ENCODE measurements at regions not wholly inside any gene's neighbourhood (a gene's known extent, or its start where the extent isn't known, plus 50 kb on each side); places are given as distances from the start of the nearest gene placed in this dataset.

DNA sequence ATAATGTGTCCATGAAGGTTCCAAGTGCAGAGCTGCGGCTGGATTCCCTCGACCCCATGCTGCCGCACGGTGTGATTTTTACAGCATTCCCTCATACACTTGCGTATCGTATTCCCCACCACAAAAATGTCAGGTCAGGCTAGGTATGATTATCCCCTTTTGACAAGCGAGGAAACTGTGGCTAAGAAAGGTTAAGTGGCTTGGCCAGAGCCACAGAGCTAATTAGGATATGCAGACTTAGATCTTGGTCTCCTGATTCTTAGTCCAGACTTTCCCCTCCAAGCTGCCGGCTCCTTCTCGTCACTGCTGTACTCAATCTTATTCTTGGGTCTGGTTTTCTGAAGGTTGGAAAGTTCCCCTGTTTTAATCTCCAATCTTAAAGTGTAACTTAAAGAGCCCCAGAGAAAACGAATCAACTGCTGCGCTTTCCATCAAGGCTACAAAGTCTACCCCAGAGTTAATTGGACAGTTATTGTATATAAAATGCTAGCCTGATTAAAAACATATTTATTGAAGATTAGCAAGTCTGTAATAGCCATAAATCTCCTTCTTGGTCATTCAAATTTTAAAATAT lies 176.6 kb downstream of the ADAMTS15 start:
- Mint-ChIP-seq H3K36me3 (ENCODE audit: low read depth) (no peaks in the 10 kb centered on the region), H3K9me3 (no peaks in the 10 kb centered on the region), H3K4me3 (no peak overlapping the region), H3K4me1 (no peaks in the 10 kb centered on the region), H3K27ac (ENCODE audit: unreplicated experiment) (no peak overlapping the region), H3K27me3 (ENCODE audit: low read depth) (no peaks in the 10 kb centered on the region)
- TF ChIP-seq, protein P1, sequence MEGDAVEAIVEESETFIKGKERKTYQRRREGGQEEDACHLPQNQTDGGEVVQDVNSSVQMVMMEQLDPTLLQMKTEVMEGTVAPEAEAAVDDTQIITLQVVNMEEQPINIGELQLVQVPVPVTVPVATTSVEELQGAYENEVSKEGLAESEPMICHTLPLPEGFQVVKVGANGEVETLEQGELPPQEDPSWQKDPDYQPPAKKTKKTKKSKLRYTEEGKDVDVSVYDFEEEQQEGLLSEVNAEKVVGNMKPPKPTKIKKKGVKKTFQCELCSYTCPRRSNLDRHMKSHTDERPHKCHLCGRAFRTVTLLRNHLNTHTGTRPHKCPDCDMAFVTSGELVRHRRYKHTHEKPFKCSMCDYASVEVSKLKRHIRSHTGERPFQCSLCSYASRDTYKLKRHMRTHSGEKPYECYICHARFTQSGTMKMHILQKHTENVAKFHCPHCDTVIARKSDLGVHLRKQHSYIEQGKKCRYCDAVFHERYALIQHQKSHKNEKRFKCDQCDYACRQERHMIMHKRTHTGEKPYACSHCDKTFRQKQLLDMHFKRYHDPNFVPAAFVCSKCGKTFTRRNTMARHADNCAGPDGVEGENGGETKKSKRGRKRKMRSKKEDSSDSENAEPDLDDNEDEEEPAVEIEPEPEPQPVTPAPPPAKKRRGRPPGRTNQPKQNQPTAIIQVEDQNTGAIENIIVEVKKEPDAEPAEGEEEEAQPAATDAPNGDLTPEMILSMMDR (conservative IDR thresholded peaks at IDR 0.05): no peak
- no peak for DNase-seq (ENCODE audit: low read depth, low spot score)

DNA sequence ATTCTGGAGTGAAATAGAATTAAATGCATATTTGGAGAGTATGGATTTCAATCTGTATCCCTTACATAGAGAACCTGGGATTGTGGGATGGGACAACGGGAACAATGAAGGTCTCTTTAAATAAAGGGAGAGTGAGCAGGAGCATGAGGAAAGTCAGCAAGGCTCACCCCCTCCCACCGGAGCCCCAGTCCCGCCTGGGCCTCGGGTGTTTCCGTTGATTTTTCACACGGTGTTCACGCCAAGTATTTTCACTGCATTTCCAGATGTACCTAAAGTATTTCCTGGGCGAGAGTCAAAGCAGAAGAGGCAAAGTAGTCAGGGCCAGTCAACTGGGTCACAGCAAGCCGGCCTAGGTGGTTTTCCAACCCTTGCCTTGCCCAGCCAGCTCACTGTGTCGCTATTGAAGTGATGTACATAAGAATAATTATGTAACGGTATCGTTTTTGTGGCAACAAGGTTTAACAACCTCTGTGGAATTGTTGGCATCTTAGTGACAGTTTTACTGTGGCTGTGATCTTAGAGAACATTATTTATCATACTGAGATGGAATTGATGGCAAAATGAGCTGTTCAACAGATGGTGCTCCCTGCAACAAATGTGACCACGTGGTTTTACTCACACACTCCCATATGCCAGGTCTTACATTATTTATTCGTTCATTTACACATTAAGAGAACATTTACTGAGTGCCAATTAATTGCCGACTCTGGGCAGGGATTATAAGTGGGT lies 177.3 kb downstream of the ADAMTS15 start:
- H3K27ac Mint-ChIP-seq (ENCODE audit: unreplicated experiment): no peak overlapping the region
- no peak overlapping the region for H3K4me3 Mint-ChIP-seq
- no peaks in the 10 kb centered on the region for H3K27me3 Mint-ChIP-seq (ENCODE audit: low read depth)
- no peaks in the 10 kb centered on the region for H3K4me1 Mint-ChIP-seq
- H3K9me3 Mint-ChIP-seq: no peaks in the 10 kb centered on the region
- TF ChIP-seq, protein P1 (conservative IDR thresholded peaks at IDR 0.05): no peak
- no peaks in the 10 kb centered on the region for H3K36me3 Mint-ChIP-seq (ENCODE audit: low read depth)
- DNase-seq (ENCODE audit: low read depth, low spot score): no peak

DNA sequence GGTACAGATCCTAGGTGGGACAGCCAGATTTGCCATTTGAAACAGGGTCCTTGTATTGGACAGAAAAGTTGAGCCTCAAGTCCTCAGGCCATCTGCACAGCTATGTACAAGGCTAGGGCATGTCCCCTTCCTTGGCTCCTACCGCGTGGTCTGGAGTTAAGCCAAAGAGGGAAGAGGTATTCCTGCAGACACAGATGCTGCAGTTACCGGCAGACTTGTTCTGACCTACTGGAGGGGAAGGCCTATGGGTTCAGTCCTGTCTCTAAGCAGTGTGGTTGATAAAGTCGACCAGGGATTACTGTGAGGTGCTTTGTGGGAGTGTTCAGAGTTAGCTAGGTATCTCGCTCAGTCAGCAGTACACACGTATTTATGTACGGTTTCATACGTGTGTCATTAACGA lies 180.6 kb downstream of the ADAMTS15 start:
- peaks cover 3% of the 10 kb centered on the region for H3K9me3 Mint-ChIP-seq
- no peak for DNase-seq (ENCODE audit: low read depth, low spot score)
- H3K4me1 Mint-ChIP-seq: no peaks in the 10 kb centered on the region
- TF ChIP-seq, protein P1 (conservative IDR thresholded peaks at IDR 0.05): no peak
- no peak overlapping the region for H3K4me3 Mint-ChIP-seq
- H3K27ac Mint-ChIP-seq (ENCODE audit: unreplicated experiment): no peak overlapping the region
- H3K36me3 Mint-ChIP-seq (ENCODE audit: low read depth): no peaks in the 10 kb centered on the region
- no peaks in the 10 kb centered on the region for H3K27me3 Mint-ChIP-seq (ENCODE audit: low read depth)

DNA sequence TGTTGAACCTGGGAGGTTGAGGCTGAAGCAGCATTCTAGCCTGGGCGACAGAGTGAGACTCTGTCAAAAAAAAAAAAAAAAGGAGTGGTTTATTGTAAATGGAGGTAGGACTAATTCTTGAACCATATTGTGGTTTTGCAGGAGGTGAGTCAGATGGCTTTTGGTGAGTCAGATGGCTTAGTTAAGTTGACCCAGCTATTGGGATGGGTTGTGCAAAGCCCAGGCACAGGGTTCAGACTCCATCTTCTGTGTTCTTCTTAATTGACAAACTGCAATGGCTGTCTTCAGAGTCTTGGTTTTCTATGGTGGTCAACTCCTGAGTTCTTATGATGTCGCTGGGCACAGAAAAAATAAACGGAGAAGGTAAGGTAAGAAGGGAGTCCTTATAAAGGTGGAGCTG lies 182.7 kb downstream of the ADAMTS15 start:
- DNase-seq (ENCODE audit: low read depth, low spot score): no peak
- Mint-ChIP-seq H3K36me3 (ENCODE audit: low read depth) (no peaks in the 10 kb centered on the region), H3K4me1 (no peaks in the 10 kb centered on the region), H3K9me3 (peaks cover 3% of the 10 kb centered on the region), H3K4me3 (no peak overlapping the region), H3K27me3 (ENCODE audit: low read depth) (no peaks in the 10 kb centered on the region), H3K27ac (ENCODE audit: unreplicated experiment) (no peak overlapping the region)
- TF ChIP-seq, protein P1 (conservative IDR thresholded peaks at IDR 0.05): no peak

DNA sequence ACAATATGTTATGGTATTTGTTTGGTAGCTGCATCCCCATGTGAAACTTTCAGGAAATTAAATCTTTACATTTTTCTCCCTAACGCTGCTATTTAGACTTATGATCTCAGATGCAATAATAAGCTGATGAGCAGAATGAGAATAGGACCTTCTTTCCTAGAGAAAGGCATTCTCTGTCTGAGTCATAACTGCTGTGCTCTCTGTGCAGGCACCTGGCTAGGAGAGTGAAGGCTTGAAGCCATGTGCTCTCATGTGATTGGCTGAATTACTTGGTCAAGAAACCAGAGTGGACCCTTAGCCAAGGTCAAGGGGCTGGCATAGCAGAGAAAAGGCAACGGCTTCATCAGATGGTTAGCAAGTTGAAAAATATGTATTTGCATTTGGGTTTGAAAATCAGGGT lies 185.0 kb downstream of the ADAMTS15 start:
- no peak overlapping the region for H3K4me3 Mint-ChIP-seq
- peaks cover 3% of the 10 kb centered on the region for H3K9me3 Mint-ChIP-seq
- TF ChIP-seq, protein P1 (conservative IDR thresholded peaks at IDR 0.05): no peak

More for the DNA sequence above, 185.0 kb downstream of the ADAMTS15 start:
- no peak for DNase-seq (ENCODE audit: low read depth, low spot score)
- H3K36me3 Mint-ChIP-seq (ENCODE audit: low read depth): no peaks in the 10 kb centered on the region
- no peaks in the 10 kb centered on the region for H3K27me3 Mint-ChIP-seq (ENCODE audit: low read depth)
- H3K4me1 Mint-ChIP-seq: peaks cover 3% of the 10 kb centered on the region
- H3K27ac Mint-ChIP-seq (ENCODE audit: unreplicated experiment): no peak overlapping the region
